ENCODE measurements at regions not wholly inside any gene's neighbourhood (a gene's known extent, or its start where the extent isn't known, plus 50 kb on each side); places are given as distances from the start of the nearest gene placed in this dataset.

GRCh38 chr2:239706367-239706766 lies 305.5 kb upstream of the HDAC4 start:
- TF ChIP-seq CTCF (IDR thresholded peaks at IDR 0.05), result no peak
- no peak for TF ChIP-seq POLR2A (IDR thresholded peaks at IDR 0.05)
